SK-N-MC (cell line): ENCODE measurements at regions not wholly inside any gene's neighbourhood (a gene's known extent, or its start where the extent isn't known, plus 50 kb on each side); places are given as distances from the start of the nearest gene placed in this dataset.
"Not testable (repeated sequence)": the region's sequence is repeated elsewhere in the genome, so short reads cannot be mapped to it uniquely, and the experiment has no call there.

Experiments used
- EZH2 ChIP-seq: fragments of 200-600 bp; sonication (generic); IDR thresholded peaks from one replicate; pipeline ENCODE4 v1.6.1; 2017; ENCODE audit warnings: antibody characterized with exemption
- POLR2AphosphoS5 ChIP-seq: IDR thresholded peaks from 2 replicates; pipeline ENCODE4 v1.6.1; 2012; ENCODE audit warnings: mild to moderate bottlenecking, low read depth, low read length, borderline replicate concordance

DNA sequence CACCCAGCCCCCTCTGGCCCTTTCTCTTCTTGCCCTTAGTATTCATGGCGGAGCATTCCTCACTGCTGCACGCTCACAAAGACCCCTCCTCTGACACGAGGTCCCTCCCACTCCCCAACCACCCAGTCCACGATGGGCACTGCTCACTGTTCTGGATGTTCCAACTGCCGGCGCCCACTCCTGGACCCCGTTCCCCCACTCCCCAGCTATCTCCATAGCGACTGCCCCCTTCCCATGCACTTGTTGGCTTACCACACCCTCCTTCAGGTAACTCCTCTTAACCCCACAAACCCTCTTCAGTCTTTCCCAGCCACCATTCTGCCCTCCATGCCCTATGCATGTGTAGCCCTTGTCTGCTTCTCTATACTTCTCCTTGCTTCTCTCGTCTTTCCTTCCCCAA, 961.5 kb upstream of the DEFB115 start:
- TF ChIP-seq POLR2AphosphoS5, EZH2: not testable (repeated sequence)
